Peyer's patch (tissue), 4 donors: ENCODE measurements at regions not wholly inside any gene's neighbourhood (a gene's known extent, or its start where the extent isn't known, plus 50 kb on each side); places are given as distances from the start of the nearest gene placed in this dataset.

ENCODE experiments used
- DNase-seq, 3 donors: peaks; one replicate each; pipeline ENCODE4 v3.0.0-alpha.2; 2017 to 2019
- H3K27ac ChIP-seq, 4 donors: fragments of 200-600 bp; sonication (generic); one replicate each; pipeline ENCODE4 v1.5.1; 2016 to 2019
- H3K27me3 ChIP-seq, 2 donors: fragments of 200-600 bp; sonication (generic); one replicate each; pipeline ENCODE4 v1.5.1; 2019
- H3K36me3 ChIP-seq, 3 donors: fragments of 200-600 bp; sonication (generic); one replicate each; pipeline ENCODE4 v1.5.1; 2016 to 2019
- H3K4me1 ChIP-seq, 4 donors: fragments of 200-600 bp; sonication (generic); one replicate each; pipeline ENCODE4 v1.5.1; 2016 to 2019
- H3K4me3 ChIP-seq, 4 donors: fragments of 200-600 bp; sonication (generic); 1 replicate in 3 of 4; 2 replicates in 1 of 4; pipeline ENCODE4 v1.5.1; 2016 to 2019; ENCODE audit warnings: mild to moderate bottlenecking in 1 of 4
- H3K9me3 ChIP-seq, 4 donors: fragments of 200-600 bp; sonication (generic); one replicate each; pipeline ENCODE4 v1.5.1; 2016 to 2019; ENCODE audit warnings: mild to moderate bottlenecking in 1 of 4
- CTCF ChIP-seq, 6 experiments: fragments of 450-650 bp in 4 of 6; fragments of 200-600 bp in 2 of 6; sonication (generic) in 1 of 6; IDR thresholded peaks; one replicate each; pipeline ENCODE4 v1.5.1; 2017 to 2019; ENCODE audit warnings: antibody characterized with exemption in 6 of 6, mild to moderate bottlenecking in 3 of 6, moderate library complexity in 1 of 6
- POLR2A ChIP-seq, 2 donors: fragments of 450-650 bp; IDR thresholded peaks; one replicate each; pipeline ENCODE4 v1.5.1; 2017; ENCODE audit warnings: antibody characterized with exemption in 2 of 2, mild to moderate bottlenecking in 2 of 2, moderate library complexity in 2 of 2

GRCh38 chr22:48450188-48450825 lies 1377.4 kb downstream of the BRD1 start:
- Histone ChIP-seq H3K4me1 (no peaks in the 10 kb centered on the region), H3K27me3 (no peaks in the 10 kb centered on the region), H3K36me3 (no peaks in the 10 kb centered on the region), H3K27ac (no peak overlapping the region), H3K9me3 (no peaks in the 10 kb centered on the region), H3K4me3 (no peak overlapping the region)
- DNase-seq = no peak
- TF ChIP-seq CTCF (IDR thresholded peaks at IDR 0.05) = no peak
- no peak for TF ChIP-seq POLR2A (IDR thresholded peaks at IDR 0.05)

GRCh38 chr22:48449466-48450187 lies 1378.0 kb downstream of the BRD1 start:
- no peak for DNase-seq
- Histone ChIP-seq H3K9me3 (no peaks in the 10 kb centered on the region), H3K4me1 (peaks cover 0 to 2% (median 0%) of the 10 kb centered on the region in 4 donors), H3K27me3 (no peaks in the 10 kb centered on the region), H3K27ac (no peak overlapping the region), H3K4me3 (no peak overlapping the region), H3K36me3 (no peaks in the 10 kb centered on the region)
- TF ChIP-seq POLR2A (IDR thresholded peaks at IDR 0.05) = no peak
- no peak for TF ChIP-seq CTCF (IDR thresholded peaks at IDR 0.05)

- Histone ChIP-seq H3K27ac (no peak overlapping the region), H3K27me3 (no peaks in the 10 kb centered on the region), H3K4me1 (peaks cover 0 to 6% (median 0%) of the 10 kb centered on the region in 4 donors), H3K9me3 (no peaks in the 10 kb centered on the region), H3K4me3 (no peak overlapping the region), H3K36me3 (no peaks in the 10 kb centered on the region)
- no peak for DNase-seq
- no peak for TF ChIP-seq POLR2A (IDR thresholded peaks at IDR 0.05)
- TF ChIP-seq CTCF (IDR thresholded peaks at IDR 0.05) = no peak
Measured at GRCh38 chr22:48448821-48449220, 1378.9 kb downstream of the BRD1 start.

GRCh38 chr22:48445113-48445827 lies 1382.4 kb downstream of the BRD1 start:
- Histone ChIP-seq H3K4me3 (no peak overlapping the region), H3K4me1 (peaks cover 0 to 6% (median 0%) of the 10 kb centered on the region in 4 donors), H3K27me3 (no peaks in the 10 kb centered on the region), H3K27ac (no peak overlapping the region), H3K36me3 (no peaks in the 10 kb centered on the region), H3K9me3 (no peaks in the 10 kb centered on the region)
- DNase-seq = peak in 1 of 3 donors; percentile 29
- TF ChIP-seq POLR2A (IDR thresholded peaks at IDR 0.05) = no peak
- no peak for TF ChIP-seq CTCF (IDR thresholded peaks at IDR 0.05)

- Histone ChIP-seq H3K27ac (no peak overlapping the region), H3K36me3 (no peaks in the 10 kb centered on the region), H3K9me3 (no peaks in the 10 kb centered on the region), H3K4me3 (no peak overlapping the region), H3K4me1 (peaks cover 0 to 6% (median 0%) of the 10 kb centered on the region in 4 donors), H3K27me3 (no peaks in the 10 kb centered on the region)
- TF ChIP-seq CTCF (IDR thresholded peaks at IDR 0.05) (no peak), POLR2A (IDR thresholded peaks at IDR 0.05) (no peak)
- DNase-seq = no peak
Measured at GRCh38 chr22:48444320-48445112, 1383.2 kb downstream of the BRD1 start.
